Mucosa of gallbladder (tissue), 1 donor: ENCODE measurements at regions not wholly inside any gene's neighbourhood (a gene's known extent, or its start where the extent isn't known, plus 50 kb on each side); places are given as distances from the start of the nearest gene placed in this dataset.
"Not testable (repeated sequence)": the region's sequence is repeated elsewhere in the genome, so short reads cannot be mapped to it uniquely, and the experiment has no call there.

Experiments
- DNase-seq: peaks from one replicate; pipeline ENCODE4 v3.0.0-alpha.2; 2020; ENCODE audit warnings: low spot score
- donor health status: DM: no; HTN: no; CAD: no.

DNA sequence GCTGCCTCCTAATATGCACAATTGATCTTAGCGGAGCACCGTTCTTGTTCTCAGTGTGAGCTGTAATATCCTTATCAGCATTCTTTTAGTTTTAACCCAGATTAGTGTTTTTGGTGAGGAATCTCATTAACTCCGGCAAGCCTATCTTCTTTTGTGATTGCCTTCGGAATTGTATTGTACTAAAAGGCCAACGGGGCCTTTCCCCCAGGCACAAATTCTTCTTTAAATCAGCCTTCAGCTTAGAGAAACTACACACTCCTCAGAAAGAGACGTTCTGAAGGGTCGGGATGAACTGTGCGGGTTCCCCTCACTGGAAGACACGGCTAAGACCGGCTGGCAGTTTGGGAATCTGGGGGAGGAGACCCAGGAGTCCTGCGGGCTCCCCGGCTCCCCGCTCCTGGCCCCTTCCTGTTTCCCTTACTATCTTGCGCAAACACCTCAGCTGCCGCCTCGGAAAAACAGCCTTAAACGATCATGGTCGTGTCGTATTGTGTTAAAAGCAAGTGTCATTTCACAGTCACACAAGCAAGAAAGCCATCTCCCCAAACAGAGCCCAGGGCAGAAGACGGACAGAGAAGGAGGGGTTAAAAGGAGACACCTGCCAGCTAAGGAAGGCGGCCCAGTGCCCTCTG, 353.1 kb upstream of the IRX2 start:
- no peak for DNase-seq

DNA sequence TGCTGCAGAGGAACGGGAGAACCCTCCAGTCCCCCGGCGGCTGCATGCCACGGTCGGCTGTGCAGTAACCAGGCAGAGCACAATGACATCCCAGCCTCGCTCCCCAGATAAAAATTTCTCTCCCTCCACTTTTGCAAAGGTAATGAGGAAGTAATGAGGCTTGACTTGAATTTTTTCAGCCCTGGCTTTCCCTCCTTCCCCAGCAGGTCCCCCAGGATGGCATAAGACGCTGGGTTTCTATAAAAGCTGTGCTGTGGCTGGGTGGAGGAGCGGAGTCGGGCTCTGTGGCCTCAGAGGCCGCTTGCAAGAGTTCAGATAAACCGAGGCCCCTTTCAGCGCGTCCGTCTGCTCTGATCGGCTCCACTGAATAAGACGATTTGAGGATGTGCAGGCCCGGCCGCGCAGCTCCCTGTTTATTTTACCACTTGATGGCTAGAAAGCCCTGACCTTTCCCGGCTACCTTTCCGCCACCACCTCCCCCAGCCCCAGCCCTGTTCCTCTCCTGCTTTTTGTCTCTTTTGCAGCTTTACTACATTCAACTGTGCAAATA, 351.9 kb upstream of the IRX2 start:
- no peak for DNase-seq

DNA sequence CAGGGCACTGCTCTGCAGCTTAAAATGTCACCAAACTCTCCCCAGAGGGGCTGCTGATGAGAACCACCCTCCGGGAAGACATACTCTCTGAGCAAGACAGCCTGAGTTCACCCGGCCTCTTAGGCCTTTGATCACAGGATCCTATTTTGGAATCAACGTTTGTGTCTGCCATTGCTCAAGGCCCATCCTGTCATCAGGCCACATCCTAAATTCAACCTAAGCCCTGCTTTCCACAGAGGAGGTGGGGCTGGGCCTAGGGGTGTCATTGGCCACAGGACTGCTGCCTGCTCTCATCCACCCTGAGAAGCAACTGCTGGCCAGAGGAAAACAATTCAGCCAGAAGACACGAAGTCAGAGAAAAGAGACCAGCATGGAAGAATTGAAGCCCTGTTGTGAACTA, 351.1 kb upstream of the IRX2 start:
- DNase-seq = no peak

DNA sequence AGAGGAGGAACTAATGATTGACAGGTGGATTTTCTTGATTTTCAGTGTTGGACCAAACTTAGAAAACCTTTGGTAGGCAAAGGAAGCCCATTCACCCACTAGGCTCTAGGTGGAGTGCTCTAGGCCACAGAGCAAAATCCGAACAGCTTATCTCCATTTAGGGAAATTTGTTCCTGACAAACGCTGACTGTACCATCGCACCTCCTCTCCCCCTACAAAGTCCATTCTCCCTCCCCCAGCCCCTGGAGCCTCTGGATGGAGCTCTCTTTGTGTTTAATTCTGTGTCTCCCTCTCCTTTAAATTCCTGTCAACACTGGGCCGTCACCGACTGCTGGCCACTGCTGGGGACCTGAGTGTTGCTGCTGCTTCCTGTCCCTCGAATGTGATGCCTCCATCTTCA, 350.1 kb upstream of the IRX2 start:
- no peak for DNase-seq

DNA sequence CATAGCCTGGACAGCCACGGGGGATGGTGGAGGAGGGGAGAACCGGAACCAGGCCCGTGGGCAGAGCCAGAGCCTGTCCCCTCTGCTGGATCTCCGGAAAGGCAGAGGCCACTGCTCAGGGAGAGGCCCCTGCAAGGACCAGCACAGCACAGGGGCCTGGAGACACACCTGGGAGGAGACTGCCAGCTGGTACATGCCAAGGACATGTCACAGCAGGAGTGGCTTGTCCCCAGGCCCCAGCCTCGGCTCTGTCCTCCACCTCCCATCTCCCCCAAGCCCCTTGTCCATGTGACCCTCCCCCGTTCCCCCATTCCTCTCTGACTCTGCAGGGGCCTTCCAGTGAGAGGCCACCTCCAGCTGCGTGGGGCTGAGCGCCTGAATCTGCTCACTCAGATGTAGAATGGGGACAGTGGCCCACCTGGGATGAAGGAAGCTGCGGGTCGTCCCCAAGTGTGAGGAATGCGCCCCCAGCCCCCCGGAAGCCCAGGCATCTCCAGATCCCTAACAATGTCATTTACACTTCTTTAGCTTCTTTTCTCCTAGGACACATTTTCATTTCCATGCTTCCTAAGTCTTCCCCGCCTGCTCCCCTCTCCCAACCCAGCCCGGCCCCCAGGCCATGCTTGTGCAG, 349.6 kb upstream of the IRX2 start:
- no peak for DNase-seq

DNA sequence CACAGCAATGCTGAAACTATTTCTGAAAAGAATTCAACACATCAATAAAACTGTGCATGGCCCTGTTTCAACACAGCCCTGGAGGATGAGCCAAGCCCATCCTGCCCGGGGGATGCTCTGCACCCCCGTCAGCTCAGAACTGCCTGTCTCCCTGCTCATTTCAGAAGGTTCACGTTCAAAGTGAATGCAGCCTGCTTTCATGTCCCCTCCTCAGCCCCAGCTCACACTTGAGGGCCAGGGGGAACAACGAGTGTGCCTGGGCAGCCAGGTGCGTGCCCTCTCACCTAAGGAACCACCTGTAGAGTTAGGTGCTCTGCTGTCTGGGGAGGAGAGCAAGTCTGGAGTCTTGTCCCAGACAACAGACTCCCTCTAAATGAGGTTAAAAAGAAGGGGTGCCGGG, 348.5 kb upstream of the IRX2 start:
- no peak for DNase-seq

DNA sequence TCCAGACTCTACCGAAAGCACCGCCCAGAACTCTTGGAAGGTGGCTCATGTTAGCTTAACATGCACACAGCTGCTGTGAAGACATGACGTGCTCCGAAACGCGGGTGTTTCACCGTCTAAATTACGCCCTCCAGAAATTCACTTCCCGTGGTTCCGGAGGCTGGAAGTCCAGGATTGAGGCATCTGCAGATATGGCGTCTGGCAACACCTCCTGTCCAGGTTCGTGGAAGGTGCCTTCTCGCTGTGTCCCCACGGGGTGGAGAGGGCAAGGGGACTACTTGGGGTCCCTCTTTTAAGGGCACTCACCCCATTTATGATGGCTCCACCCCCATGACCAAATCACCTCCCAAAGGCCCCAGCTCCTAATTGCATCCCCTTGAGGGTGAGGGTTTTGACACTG, 348.0 kb upstream of the IRX2 start:
- DNase-seq = no peak

DNA sequence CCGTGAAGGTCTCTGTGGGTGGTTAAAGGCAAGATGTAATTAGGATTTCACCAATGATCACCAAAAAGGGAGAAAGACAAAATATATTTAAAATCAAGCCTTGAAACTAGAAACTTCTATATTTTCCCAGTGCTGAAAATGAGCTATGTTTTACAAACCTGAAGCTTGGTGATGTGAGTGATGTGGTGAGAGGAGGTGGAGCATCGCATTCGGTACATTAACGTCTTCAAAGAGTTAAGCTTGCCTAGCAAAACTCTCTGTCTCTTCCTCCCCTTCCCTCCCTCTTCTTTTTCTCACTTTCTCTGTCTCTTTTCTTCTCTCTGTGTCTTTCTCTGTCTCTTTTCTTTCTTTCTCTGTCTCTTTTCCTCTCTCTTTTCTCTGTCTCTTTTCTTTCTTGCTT, 347.3 kb upstream of the IRX2 start:
- DNase-seq = no peak

DNA sequence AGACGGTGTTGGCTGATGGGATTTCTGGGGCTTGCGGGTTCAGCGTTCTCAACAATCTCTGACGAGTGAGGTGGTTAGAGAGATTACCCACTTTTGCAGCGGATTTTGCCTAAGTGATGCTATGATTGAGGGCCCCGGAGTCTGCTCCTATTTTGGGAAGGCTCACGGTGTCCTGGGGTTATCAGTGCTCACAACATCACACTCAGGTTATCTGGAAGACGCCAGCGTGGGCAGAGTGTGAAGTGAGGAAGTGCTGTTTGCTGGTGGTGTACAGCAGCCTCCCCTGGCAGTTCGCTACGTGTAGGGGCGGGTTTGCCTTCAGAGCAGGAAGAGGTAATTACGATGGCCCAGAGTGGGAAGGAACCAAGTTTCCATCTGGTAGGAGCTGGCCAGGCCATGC, 341.2 kb upstream of the IRX2 start:
- DNase-seq = no peak

DNA sequence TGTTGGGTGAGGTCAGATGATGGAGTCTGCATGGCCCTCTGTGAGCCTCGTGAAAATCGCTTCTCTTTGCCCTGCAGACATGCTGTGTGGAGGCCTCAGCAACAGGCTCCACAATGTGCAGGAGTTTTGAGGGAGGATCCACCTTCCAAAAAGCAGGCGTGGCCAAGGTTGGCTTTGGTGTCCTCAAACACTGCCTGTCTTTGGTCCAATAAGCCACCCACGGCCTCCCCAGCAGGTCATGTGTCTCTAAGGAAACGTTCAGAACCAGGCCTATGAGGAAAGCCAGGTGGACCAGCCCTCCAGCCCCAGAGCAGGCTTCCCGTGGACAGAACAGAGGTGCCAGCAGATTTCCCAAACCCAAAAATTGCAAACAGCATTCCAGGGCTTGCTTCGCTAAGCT, 340.7 kb upstream of the IRX2 start:
- no peak for DNase-seq

DNA sequence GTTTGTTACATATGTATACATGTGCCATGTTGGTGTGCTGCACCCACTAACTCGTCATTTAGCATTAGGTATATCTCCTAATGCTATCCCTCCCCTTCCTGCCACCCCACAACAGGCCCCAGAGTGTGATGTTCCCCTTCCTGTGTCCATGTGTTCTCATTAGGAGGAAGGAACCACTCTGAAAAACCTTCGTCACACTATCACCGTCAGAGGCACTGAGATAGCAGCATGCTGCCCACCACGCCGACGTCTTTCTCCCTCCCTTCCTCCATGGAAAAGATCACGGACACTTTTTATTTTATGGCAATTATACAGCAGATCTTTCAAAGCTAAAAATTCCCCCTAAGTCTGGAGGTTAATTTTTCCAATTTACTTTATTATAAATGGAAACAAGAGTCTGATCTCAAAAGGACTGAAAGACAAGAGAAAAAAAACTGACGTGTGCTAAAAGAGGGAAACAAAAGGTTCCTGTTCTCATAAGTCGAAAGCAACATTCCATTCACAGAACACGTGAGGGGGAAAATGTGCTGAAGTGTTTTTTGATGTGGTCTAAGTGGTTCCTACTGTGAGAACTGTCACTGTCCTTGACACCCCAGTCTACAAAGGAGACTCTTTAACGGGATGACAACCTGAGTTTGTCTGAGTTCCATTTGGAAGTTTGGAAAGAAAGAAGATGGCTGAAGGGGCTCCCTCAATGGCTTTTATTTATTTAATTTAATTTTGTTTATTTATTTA, 339.7 kb upstream of the IRX2 start:
- DNase-seq = no peak

DNA sequence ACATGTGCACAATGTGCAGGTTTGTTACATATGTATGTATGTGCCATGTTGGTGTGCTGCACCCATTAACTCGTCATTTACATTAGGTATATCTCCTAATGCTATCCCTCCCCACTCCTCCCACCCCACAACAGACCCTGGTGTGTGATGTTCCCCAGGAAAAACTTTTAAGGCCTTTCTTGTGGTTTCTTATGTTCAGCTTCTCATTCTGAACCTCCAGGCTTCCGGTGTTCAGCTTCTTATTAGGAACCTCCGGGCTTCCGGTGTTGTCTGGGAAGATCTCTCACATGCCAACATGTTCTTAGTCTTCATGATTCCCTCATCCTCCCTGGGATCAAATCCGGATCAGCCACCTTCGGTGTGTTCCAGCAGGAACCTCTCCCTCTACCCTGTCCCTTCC, 338.8 kb upstream of the IRX2 start:
- DNase-seq = not testable (repeated sequence)

DNA sequence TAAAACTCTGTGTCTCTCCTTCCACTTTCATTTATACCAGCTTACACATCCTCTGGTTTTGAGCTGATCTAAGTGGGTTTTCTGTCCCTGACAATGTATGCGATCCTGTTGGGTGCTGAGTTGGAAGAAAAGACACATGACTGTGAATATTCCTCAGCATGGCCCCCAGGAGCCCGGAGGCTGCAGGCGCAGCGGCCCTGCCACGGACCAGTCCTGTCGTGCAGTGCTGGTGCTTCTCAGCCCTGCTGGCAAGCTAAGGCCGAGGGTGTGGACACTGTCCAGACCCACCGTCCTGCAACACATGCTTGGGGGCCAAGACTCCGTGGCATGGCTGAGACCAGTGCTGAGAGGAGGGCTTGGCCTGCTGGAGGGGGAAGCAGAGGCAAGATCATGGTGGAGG, 328.9 kb upstream of the IRX2 start:
- DNase-seq = no peak

DNA sequence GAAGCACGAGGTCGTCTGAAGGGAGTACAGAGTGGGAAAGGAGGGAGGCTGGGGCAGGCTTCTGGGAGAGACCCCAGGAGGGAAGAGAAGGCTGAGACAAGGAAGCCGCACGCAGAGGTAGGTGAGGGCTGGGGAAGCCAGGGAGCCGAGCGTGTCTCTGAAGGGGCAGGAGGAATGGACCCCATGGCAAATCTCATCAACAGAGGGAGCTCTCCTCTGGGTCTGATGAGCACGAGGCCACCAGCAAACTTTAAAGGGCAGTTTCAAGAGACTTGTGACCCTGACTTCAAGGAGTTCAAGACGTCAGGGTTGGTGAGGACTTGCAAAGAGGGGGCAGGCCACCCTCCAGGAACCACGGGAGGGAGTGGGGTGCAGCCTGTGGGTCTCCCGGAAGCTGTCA, 326.2 kb upstream of the IRX2 start:
- no peak for DNase-seq

DNA sequence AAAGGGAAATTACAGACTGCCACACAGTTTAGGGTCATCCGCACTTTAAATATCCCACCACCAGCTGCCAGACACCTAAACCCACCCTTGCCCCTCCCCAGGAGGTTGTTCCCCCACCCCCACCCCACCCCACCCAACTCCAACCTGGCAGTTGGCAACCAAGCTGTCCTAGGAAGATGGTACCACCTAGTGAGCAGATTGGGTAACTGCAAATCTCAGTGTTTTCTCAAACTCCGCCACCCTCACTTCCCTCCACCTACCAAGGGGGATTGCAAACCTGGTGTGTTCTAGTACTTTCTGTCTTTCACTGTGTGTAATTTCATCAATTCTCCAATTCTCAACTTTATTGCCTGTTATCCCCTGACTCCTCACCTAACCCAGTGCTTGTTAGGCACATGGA, 323.8 kb upstream of the IRX2 start:
- DNase-seq = no peak

DNA sequence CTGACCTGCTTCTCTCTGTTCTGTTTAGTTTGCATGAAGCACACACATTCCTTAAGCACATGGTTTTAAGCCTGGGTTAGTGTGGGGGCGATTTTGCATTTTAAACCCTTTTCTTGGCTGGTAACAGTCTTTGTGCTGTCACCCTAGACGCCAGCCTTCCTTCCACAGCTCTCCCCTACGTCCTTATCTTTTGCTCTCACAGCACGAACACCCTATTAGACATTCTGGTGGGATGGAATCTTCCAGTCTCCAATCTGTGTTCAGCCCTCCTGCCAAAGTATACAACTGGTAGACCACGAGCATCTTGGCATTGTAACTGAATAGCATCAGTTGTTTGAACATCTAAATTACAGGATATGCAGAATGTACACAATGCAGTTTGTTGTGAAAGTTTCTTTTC, 316.9 kb upstream of the IRX2 start:
- no peak for DNase-seq

DNA sequence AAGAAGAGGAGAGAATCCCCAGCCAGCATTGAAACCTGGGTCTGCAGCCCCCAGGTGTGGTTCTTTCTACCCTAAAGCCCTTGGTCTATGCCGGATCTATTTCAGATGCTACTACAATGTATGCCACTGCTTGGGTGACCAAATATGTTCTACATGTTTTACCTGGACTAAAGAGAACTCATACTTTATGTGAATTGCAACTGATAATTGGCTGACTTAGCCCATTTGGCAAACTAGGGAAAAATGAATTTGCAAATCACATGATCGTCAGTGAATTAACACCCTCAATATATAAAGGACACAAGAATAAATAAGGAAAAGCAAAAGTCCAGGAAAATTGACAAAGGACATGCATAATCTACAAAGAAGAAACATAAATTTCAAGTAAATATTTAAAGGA, 308.8 kb upstream of the IRX2 start:
- no peak for DNase-seq

DNA sequence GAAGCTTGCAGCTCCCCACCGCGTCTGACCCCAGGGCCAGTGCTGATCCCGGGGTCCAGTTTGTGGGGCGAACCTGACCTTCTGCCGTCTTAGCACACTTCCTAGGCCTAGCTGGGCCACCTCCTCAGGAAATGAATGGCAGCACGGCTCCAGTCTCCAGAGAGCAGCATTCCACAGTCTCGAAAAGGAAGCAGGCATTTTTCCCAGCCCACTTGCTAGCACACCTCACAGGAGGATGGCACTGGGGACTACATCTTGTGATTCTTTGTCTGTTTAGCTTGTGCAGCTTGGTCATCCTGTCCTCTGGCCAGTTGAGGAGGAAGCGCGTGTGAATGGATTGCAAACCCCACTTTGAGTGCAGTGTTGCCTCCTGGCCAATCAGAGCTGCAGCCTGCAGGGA, 308.0 kb upstream of the IRX2 start:
- DNase-seq = no peak

DNA sequence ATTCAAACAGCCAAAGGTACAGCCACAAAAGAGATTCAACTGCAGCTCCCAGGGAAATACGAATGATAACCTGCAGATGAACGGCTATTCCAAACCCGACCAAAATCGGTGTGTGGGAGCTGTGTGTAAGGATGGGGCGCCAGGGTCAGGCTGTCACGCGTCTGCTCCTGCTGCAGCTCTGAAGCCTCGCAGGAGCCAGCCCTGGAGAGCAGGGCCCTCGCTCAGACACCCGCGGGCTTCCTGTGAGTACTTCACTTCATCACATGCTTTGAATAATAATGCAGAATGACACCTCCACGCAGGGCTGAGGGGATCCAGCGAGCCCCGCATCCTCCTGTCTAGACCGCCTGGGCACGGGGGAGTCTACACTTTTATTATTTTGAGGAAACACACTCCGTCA, 307.5 kb upstream of the IRX2 start:
- no peak for DNase-seq

DNA sequence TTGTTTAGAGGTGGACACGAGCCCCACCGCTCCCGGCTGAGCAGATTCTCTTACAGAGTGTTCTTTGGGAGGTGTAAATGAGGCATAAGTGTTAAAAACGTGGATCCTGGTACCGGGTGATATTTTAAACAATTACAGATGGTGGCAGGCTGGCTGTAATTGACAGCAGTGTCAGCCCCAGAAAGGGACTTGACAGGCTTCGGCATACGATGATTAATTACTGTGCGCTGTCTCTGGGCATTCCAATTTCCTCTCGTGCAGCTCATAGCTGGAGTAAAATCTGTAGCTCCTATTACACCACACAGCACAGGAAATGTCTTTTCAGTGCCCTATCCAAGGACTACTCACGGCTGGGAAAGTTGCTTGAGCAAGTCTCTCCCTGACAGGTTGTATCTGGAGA, 305.4 kb upstream of the IRX2 start:
- no peak for DNase-seq

DNA sequence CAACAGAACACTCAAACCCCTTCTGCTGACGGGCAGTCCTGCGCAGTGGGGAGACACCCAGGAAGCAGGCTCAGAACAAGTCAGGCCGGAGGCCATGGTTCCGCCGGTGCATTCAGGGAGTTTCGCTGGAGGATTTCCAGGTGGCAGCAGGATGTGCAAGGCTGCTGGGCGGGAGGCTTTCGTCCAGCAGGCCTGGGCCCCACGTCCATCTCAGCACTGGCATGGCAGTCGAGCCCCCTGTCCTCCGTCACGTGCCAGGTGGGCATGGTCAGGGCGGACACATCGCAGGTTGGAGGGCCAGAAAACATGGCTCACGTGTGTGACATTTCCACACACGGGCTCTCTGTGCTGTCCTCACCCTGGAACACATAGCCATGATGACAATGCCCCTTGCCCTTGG, 299.9 kb upstream of the IRX2 start:
- DNase-seq = no peak

DNA sequence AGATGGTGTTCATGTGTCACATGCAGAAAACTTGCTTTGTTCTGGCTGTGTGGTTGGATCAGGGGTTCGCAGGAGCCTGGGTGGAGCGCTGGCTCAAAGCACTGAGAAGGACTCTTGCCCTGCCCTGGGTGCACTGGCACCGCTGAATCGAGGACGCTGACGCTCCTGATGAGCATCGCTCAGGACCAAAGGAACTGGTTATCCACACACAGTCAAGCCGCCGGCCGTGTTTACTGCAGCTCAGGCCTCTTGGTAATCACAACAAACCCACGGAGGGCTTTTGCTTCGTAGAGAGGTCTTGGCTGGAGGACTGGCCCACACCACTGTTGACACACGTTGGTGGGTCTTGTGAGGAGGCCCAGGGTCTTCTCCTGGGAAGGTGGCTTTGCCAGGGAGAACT, 299.4 kb upstream of the IRX2 start:
- DNase-seq = no peak

DNA sequence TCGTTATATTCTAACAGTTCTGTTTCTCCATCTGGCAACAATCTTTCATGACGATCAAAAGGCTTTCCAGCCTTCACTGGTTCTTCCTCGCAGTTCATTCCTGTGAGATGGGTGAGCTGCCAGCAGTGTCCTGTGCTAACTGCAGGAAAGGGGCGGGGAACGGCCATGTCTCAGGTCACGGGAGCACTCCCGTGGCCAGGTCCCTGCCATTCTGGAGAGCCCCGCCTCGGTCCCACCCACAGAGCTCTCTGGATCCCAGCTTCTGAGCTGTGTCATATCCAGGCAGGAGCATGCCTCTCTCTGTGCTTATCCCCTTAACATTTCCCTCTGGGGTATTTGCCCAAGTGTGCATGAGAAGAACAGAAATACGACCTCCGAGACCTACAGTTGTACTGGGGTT, 297.8 kb upstream of the IRX2 start:
- no peak for DNase-seq
